ENCODE measurements at regions not wholly inside any gene's neighbourhood (a gene's known extent, or its start where the extent isn't known, plus 50 kb on each side); places are given as distances from the start of the nearest gene placed in this dataset.
A peak's percentile ranks its signal among the peaks of the same experiment; 100 is the strongest.
"Not testable (repeated sequence)": the region's sequence is repeated elsewhere in the genome, so short reads cannot be mapped to it uniquely, and the experiment has no call there.

DNA sequence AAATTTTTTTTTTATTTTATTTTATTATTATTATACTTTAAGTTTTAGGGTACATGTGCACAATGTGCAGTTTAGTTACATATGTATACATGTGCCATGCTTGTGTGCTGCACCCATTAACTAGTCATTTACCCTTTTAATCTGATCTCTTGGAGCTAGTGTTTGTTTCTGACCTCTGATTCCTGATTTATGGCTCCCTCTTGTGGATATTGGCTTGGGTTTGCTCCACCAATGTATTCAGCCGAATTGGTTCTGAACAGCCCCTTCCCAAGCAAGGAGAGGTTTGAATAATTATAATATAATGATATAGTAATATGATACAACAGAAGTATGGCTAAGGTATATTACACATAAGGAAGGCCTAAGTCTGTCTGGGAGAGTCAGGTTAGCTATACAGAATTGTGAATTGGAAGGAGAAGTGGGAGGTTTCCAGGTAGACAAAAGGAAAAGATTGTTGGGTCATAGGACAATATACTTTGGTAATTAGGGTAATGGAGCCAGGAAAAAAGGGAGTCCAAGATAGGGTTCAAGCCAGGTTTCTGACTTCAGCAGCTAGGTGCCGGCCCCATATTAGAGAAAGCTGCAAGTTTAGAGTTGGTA is 53.1 kb upstream of the HMCN1 start:
- peak; percentile 25 for DNase-seq

DNA sequence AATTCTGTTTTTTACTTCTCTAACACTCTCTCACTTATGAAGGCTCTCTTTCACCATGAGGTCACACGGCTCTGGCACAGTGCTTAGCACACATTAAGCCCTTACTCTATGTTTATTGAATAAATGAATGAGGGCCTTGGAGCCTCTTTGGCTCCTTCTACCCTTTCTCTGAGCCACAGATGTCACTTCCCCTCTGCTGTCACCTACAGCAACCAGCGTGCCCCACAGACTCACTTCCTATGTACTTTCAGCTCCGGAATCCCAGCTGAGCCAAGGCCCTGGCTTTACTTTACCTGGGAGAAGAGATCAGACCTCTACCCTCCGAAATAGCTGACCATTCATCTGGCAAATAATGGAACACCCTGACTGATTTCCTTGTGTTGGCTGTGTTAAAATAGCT is 53.7 kb upstream of the HMCN1 start:
- no peak for DNase-seq

DNA sequence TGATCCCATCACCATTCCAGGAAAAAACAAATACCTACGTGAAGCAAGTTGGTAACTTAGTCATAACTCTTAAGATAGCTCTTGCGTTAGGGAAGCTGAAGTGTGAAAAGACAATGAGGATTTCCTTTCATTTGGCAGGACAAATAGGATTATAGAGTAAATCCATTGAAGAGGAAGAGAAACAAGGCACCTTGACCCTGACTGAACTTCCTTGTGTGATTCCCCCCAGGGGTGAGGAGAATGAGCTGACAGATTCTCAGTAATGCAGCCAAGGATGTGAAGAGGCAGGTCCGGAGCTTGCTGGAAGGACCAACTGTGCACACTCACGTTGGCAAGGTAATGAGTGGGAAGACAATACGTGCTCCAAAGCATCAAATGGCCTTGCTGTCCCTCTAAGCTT is 55.0 kb upstream of the HMCN1 start:
- DNase-seq = no peak

DNA sequence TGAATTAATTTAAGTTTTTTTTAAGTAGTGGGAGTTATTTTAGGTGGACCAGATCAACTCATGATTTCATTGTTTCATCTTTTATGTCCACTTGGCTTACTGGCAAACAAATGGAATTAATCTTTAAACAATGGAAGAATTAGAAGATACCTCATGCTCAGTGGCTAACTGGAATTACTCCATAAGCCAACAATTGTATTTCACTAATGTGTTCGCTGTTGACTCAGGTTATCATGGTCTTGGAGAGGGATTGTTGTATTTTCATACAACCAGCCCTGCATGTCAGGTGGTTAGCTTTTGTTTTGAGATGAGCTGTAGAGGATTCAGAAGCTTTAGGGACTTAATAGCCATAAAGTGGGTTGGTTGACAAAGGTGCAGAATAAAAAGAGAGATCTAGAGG is 57.2 kb upstream of the HMCN1 start:
- DNase-seq = no peak

DNA sequence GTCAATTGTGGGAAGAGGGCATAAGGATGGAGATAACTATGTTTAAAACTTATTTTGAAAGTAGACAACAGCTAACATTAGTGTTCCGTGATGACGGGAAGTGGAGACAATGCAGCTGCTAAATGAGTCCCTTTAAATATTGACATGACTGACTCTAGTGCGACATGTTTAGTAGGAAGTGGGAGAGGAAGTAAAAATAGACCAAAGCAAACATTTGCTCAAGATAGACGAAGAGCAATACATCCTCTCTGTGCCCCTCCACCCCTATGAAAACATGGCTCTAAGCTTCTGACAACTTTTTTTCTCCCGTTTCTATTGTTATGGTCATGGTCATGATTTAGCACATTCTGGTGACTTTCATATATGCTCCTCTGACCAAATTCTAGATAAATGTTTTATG is 60.0 kb upstream of the HMCN1 start:
- DNase-seq = no peak

DNA sequence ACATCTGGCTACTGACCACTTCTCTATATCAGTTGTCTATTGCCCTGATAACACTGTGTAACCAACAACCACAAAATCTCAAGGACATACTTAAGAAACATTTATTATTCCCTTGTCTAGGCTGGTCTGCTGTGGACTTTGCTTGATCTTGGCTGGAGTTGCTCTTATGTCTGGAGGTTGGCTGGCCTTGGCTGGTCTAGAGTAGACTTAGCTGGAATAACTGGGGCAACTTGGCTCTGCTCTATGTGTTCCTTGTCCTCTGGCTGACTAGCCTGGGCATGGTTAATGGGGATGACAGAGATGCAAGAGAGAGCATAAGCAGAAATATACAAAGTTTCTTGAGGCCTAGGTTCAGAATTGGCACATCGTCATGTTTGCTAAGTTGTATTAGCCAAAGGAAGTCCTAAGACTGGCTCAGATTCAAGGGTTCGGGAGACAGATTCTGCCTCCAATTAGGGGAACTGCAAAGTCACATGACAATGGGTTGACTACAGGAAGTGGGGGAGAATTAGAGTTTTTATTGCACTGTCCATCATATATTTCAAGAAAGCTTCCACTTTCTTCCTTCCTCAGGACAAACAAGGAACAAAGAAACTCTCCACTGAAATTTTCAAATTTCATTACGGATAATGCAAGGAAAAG is 61.4 kb upstream of the HMCN1 start:
- DNase-seq = no peak

DNA sequence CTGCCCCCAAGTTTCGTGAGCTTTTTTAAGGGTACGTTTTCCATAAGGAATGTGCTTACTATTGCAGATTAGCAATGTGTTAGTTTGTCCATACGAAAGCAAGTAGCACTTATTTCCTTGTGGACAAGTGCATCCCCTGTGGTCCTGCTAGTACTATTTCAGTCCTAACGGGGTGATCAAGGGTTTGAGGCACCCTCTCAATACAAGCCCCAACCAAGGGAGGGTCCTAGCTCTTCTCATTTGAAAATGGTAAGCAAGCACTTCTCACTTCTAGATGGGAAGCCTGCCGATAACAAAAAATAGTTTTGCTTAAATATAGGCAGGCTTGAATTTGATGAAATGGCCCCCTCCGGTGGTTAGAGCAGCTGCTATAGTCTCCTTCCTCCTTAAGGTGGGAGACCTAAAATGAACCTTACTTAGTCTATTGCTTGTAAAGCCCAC is 64.0 kb upstream of the HMCN1 start:
- DNase-seq = peak; percentile 28

DNA sequence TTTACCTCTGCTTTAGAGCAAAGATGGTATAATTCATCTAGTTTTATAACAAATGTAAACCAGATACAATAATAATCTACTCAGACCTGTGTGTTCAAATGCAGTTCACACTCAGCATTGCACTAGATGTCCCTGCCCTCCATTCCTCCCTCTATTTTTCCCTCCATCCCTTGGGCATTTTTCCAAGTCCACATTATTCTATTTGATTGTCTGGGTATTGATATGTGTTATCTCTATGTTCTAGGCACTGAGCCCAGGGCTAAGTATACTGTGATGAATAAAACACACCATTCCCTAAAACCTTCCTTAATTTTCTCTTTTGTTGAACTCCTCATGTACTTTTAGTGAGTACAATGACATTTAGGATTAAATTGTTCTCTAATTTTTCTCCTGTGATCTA is 66.2 kb upstream of the HMCN1 start:
- DNase-seq = no peak

DNA sequence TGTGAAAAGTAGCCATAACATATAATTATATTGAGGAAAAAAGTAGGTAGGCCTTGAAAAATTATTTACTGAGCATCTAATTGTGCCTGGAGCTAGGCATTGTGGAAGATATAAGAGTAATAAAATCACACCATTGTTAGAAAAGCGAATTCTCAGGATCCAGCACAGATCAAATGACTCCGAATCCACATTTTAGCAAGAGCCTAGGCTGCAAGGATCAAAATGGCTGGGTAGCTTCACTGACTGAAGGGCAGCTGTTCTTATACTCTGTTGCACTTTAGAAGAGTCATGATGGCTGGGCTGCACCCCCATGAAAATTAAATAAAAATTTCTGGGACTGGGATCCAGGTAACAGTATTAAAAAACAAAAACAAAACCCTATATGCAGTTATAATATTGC is 67.6 kb upstream of the HMCN1 start:
- no peak for DNase-seq

DNA sequence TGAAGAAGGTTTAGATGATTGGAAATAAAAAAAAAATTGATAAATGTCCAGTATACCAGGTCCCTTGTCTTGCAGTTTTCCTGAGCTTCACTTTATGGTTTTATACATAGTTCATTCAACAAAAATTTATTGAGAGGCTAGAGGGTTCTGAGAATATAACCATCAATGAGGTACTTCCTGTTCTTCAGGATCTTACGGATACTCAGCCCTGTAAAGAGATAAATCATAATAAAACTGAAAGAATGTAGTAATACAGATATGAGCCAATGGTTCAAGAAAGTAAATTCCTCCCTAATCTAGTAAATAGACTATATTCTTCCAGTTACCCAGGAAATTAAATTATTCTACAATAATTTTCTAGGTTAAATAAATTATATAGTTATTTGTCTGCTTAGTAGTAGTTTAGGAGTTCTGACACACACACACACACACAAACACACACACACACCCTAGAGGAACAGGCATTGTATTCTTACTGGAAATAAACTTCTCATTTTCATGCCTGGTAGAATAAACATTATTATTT is 70.4 kb upstream of the HMCN1 start:
- no peak for DNase-seq

DNA sequence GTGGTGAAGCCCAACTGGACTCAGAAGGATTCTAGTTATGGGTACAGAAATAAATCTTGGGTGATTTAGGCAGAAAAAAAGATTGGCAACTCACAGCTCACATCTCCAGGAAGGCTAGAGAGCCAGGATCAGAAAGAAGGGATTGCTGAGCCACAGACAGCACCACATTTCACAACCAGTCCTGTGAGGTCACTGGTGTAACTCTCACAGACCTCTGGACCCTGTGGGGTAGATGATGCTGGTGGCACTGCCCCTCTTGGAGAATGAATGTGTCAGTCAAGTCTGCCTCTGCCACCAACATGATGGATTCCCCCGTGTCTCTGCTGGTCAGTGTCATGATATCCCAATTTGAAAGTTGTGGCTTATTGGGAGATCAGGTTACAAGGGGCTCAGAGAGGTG is 70.9 kb upstream of the HMCN1 start:
- DNase-seq = no peak

DNA sequence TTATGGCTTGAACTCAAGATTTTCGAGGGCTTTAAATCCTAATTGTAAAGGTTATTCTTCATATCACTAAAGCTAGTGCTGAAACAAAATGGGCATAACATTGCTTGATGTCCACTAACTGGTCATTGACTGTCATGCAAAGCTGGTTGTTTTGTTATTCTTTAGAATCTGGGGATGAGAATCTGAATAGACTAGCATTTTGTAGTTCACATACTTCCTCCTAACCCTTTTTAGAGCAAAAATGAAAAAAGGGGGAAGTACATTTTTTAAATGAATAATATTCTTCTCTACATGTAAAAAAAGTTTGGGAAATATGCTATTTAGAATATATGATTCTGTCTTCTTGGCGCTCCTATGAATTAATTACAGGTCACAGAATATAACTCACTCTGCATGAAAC is 72.2 kb upstream of the HMCN1 start:
- no peak for DNase-seq

DNA sequence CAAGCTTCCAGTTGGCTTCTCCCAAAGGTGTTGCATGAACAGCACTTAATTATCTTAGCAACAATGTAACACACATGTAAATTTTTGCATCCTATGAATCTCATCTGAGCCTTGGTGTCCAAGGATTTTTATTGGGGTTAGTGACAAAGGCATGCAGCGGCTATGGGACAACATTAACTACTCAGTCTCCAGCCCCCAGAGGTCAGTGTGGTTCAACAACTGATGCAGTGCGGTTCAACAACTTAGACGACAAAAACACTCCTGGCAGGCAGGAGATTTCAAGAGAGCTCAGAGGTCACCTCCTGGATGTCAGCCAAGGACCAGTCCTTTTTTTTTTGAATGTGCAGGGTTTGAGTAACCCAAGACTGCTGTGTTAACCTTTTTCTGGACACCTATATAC is 77.5 kb upstream of the HMCN1 start:
- DNase-seq = no peak

DNA sequence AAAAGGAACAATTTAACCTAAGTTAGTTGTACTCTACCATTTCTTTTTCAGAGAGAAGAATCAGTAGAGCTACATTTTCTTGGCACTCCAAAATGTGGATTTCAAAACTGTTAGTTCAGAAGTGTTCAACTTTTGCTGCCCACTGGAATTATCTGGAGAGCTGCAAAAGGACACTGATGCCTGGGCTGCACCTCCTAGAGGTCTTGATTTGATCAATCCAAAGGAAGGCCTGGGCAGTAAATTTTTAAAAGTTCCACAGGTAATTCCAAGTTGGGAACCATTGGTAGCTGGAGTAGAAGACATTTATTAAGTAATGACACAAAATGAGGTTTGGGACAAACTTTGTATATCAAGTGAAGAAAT is 79.3 kb upstream of the HMCN1 start:
- no peak for DNase-seq

DNA sequence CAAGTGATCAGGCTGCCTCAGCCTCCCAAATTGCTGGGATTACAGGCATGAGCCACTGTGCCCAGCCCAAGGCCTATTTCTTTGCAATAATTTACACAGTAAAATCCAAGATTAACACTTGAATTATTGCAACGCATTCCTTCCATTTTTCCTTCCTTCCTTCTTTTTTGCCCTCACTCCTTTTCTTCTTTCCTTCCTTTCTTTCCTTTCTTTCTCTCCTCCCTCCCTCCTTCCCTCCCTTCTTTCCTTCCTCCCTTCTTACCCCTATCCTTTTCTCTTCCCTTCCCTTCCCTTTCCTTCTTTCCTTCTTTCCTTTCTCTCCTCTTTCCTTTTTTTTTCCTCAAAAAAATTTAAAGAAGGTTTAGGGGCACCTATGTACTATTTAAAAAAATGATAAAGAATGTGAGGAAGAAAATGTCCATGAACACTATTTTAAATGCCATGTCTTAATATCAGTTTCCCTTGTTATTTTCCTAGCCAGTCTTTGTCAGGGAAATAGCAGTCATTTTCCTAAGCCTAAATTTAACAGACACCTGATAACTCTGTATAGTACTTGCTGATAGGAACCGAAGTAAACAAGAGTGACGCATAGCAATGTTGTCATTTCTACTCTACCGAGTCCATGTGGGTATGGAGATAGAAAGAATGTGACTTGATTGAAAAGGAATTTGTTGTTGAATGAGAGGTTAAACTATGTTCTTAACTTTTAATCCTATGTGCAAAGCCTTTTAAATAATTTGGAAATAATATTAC is 79.8 kb upstream of the HMCN1 start:
- no peak for DNase-seq

DNA sequence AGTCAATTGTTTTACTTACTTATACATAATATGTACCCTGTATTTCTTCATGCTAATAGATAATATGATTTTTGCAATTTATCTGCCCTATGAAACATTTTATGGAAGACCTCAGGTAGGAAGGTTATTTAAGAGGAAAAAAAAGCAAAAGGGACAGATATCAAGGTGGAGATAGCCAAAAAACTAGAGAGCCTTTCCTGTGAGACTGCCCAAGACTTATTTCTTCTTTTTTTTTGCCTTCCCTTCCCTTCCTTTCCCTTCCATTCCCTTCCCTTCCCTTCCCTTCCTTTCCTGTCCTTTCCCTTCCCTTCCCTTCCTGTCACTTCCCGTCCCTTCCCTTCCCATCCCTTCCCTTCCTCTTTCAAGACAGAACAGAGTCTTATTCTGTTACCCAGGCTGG is 80.6 kb upstream of the HMCN1 start:
- DNase-seq = no peak

DNA sequence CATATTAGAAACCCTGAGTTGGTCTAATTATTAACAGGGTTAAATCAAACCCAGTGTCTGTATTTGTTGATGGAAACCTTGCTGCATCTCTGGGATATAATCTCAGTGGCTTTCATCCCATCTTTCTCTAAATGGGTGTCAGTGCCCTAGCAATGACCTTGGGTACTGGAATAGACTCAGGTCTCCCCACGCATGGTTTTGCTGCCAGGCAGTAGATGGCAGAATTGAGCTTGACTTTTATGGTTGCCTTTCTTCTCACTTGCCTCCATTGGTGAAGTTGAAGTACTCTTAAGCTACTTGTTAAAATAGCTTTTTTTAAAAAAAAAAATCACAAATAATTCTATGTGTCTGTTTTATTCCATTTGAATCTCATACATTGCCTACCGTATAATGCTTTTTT is 81.8 kb upstream of the HMCN1 start:
- no peak for DNase-seq

DNA sequence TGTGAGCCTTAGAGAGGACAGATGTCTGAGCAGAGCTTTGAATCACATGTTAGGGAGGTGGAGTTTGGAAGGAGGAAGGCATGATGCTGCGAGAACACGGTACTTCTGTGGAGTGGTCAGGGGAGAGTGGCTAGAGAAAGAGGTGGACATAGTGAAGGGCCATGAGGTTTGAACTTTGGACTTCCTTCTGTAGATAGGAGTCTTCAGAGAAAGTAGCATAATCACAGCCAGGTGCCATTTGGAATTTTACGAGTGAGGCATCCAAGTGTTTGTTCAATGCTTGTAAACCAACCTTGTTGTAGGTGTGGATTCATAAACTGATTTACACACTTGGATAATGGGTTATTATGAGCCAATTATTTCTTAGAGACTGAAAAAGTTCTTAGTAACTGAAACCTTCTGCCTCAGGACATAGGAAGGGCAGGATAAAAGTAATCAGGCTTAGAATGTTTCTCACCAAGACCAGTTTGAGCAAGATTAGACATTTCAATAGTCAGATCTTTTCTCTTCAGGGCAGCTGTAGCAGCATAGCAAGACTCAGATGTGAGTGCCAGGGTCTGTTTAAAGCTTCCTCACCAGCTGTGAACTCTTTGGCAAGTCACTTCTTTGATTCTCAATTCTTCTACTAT is 83.5 kb upstream of the HMCN1 start:
- no peak for DNase-seq

DNA sequence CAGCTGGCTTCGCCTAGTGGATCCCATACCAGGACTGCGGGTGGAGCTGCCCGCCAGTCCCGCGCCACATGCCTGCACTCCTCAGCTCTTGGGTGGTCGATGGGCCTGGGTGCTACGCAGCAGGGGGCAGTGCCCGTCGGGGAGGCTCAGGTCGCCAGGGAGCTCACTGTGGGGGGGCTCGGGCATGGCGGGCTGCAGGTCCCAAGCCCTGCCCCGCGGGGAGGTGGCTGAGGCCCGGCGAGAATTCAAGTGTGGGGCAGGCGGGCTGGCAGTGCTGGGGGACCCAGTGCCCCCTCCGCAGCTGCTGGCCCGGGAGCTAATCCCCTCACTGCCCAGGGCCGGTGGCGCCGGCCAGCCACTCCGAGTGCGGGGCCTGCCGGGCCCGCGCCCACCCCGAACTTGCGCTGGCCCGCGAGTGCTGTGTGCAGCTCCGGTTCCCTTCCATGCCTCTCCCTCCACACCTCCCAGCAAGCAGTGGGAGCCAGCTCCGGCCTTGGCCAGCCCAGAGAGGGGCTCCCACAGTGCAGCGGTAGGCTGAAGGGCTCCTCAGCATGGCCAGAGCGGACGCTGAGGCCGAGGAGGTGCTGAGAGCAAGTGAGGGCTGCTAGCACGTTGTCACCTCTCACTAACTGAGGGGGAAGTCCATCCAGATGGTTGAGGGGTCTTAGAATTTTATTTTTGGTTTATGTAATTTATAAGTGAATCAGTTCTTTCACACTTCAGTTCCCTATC is 85.2 kb upstream of the HMCN1 start:
- no peak for DNase-seq

DNA sequence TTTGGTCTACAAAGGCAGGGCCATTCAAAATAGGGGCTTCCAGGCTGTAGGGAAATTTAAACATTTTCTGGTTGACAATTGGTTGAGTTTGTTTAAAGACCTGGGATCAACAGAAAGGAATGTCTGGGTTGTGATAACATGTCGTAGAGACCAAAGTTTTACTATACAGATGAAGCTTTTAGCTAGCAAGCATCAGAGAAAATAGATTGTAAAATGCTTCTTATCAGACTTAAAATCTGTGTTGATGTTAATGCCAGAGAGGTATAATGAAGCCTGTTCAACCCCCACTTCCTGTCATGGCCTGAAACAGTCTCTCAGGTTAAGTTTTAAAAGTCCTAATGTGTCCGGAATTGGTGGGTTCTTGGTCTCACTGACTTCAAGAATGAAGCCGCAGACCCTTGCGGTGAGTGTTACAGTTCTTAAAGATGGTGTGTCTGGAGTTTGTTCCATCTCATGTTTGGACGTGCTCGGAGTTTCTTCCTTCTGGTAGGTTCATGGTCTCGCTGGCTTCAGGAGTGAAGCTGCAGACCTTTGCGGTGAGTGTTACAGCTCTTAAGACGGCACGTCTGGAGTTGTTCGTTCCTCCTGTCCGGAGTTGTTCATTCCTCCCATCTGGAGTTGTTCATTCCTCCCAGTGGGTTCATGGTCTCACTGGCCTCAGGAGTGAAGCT is 86.5 kb upstream of the HMCN1 start:
- not testable (repeated sequence) for DNase-seq

DNA sequence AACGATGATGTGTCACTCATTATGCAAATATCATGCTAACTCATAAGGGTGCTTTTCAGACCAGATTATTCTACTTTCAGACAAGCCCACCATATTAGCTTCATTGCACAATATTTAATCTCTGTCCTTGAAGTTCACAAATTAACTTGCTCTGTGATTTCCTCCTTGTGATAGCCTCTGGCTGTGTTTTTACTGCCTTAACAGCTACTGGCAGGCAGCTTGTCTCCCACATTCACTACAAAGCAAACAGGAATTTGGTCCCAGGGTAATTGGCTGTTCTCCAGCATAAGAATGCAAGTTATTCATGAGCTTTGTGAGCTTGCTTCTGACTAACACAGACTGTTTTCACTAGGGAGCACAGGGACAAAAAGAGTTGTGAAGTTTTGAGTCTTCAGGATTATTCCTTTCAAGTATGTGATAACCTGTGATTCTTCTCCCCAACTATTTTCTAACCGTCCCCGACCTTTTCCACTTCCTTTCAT is 87.9 kb upstream of the HMCN1 start:
- DNase-seq = peak; percentile 15

DNA sequence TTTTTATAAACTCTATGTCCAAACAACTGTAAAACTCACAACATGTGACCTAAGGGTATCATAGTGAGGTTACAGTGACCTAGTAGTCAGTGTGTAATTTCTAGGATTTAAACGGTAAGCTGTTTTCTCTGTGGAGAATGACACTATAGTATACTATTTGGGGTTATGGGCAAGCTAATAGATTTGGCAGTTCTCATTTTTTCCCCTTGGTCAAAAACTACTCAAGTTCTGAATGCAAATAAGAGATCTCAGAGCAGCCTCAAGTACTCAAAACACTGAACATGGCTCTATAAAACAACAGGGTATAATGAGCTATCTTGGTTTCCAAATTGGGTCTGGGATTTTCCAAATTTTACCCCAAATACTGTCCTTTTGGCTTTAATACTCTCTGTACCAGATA is 88.5 kb upstream of the HMCN1 start:
- no peak for DNase-seq
